ENCODE measurements at regions not wholly inside any gene's neighbourhood (a gene's known extent, or its start where the extent isn't known, plus 50 kb on each side); places are given as distances from the start of the nearest gene placed in this dataset.

GRCh38 chr3:174438501-174439145, 420.5 kb upstream of the NAALADL2 start:
- ChIA-PET CTCF (interaction anchor here (1.0 kb wide), 1 partner anchor 8 kb away, joined by 3 read pairs; no protein-coding TSS in a partner anchor), POLR2A (no interaction called here)
- H3K27ac ChIP-seq (ENCODE audit: extremely low read depth, low read depth, low read length), result no peak overlapping the region
- TF ChIP-seq ZNF791 (tag by site-specific recombination; IDR thresholded peaks at IDR 0.05) (no peak), TCF7L2 (IDR thresholded peaks at IDR 0.05; ENCODE audit: borderline replicate concordance, low read depth, low read length) (peak; percentile 44; the same call in 1 of the 2 replicates)
- H3K4me3 ChIP-seq (ENCODE audit: low read depth, low read length), result no peak overlapping the region
- H3K9me3 ChIP-seq (ENCODE audit: control insufficient read depth, insufficient read depth, low read depth, low read length), result no peaks in the 10 kb centered on the region
- H3K4me1 ChIP-seq (ENCODE audit: control insufficient read depth, insufficient read depth, low read length), result no peaks in the 10 kb centered on the region
- no peaks in the 10 kb centered on the region for H3K36me3 ChIP-seq (ENCODE audit: control insufficient read depth in 2 of 2, insufficient read depth in 1 of 2, low read length in 2 of 2)

DNA sequence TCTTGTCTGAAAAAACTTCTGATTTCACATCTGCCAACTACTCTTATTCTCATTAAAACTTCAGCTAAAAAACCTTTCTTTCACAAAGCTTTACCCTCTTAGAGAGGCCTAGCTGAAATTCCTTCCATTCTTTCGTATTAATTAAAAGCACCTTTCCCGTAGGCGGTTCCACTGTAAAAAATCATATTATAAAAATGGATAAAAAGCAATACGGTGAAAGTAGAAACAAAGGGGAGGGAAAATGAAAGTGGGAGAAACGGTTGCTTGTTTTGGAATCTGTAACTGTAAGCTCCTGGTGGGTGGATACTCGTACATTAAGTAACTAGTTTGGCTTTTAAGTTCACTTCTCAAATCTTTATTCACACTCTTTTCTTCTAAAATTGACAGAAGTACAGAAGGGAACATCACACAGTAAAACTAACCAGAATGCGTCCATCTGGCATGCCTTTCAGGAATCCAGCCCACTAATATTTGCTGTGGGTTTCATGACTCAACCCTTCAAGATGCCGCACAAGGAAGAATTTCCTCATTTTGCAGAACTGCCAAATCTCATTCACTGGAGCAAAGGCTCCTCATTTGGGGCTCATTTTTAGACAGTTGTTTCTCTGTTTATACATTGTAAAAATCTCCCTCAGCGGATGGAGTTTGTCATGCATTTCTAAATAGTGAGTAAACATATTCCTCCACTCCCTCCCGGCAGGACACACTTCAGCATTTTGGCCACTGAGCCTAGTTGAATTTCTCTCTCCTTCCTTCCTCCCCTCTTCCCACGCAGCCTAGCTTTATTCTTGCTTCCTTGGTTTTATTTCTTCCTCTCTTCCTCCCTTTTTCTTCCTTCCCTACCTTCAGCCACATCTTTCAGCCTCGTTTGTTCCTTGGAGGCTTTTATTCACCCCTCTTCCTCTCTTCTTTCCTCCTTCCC, 419.5 kb upstream of the NAALADL2 start:
- ChIA-PET CTCF (interaction anchor here (1.0 kb wide), 1 partner anchor 9 kb away, joined by 3 read pairs; no protein-coding TSS in a partner anchor), POLR2A (no interaction called here)
- Histone ChIP-seq H3K36me3 (ENCODE audit: control insufficient read depth in 2 of 2, insufficient read depth in 1 of 2, low read length in 2 of 2) (no peaks in the 10 kb centered on the region), H3K4me1 (ENCODE audit: control insufficient read depth, insufficient read depth, low read length) (no peaks in the 10 kb centered on the region), H3K9me3 (ENCODE audit: control insufficient read depth, insufficient read depth, low read depth, low read length) (no peaks in the 10 kb centered on the region), H3K4me3 (ENCODE audit: low read depth, low read length) (peak overlapping the region; percentile 82), H3K27ac (ENCODE audit: extremely low read depth, low read depth, low read length) (no peak overlapping the region)
- no peak for TF ChIP-seq ZNF488 (tag by site-specific recombination; IDR thresholded peaks at IDR 0.05)
- no peak for TF ChIP-seq ZNF324 (tag by site-specific recombination; IDR thresholded peaks at IDR 0.05)
- no peak for TF ChIP-seq TRIM28 (IDR thresholded peaks at IDR 0.05; ENCODE audit: borderline replicate concordance, low read length)
- peak; percentile 9; the same call in 1 of the 2 replicates for TF ChIP-seq MYNN (tag by site-specific recombination; IDR thresholded peaks at IDR 0.05; ENCODE audit: borderline replicate concordance)
- no peak for TF ChIP-seq ZNF658 (tag by site-specific recombination; IDR thresholded peaks at IDR 0.05)
- no peak for TF ChIP-seq ZNF114 (tag by site-specific recombination; IDR thresholded peaks at IDR 0.05)
- TF ChIP-seq, protein P1, sequence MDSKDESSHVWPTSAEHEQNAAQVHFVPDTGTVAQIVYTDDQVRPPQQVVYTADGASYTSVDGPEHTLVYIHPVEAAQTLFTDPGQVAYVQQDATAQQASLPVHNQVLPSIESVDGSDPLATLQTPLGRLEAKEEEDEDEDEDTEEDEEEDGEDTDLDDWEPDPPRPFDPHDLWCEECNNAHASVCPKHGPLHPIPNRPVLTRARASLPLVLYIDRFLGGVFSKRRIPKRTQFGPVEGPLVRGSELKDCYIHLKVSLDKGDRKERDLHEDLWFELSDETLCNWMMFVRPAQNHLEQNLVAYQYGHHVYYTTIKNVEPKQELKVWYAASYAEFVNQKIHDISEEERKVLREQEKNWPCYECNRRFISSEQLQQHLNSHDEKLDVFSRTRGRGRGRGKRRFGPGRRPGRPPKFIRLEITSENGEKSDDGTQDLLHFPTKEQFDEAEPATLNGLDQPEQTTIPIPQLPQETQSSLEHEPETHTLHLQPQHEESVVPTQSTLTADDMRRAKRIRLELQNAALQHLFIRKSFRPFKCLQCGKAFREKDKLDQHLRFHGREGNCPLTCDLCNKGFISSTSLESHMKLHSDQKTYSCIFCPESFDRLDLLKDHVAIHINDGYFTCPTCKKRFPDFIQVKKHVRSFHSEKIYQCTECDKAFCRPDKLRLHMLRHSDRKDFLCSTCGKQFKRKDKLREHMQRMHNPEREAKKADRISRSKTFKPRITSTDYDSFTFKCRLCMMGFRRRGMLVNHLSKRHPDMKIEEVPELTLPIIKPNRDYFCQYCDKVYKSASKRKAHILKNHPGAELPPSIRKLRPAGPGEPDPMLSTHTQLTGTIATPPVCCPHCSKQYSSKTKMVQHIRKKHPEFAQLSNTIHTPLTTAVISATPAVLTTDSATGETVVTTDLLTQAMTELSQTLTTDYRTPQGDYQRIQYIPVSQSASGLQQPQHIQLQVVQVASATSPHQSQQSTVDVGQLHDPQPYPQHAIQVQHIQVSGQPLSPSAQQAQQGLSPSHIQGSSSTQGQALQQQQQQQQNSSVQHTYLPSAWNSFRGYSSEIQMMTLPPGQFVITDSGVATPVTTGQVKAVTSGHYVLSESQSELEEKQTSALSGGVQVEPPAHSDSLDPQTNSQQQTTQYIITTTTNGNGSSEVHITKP (tag by site-specific recombination; IDR thresholded peaks at IDR 0.05), result peak; percentile 48
- TF ChIP-seq ZNF585B (tag by site-specific recombination; IDR thresholded peaks at IDR 0.05), result peak; percentile 37; the same call in 1 of the 2 replicates
- no peak for TF ChIP-seq ZNF529 (tag by site-specific recombination; IDR thresholded peaks at IDR 0.05; ENCODE audit: insufficient replicate concordance)
- TF ChIP-seq ZNF223 (tag by site-specific recombination; IDR thresholded peaks at IDR 0.05), result no peak
- no peak for TF ChIP-seq GFI1B (tag by site-specific recombination; IDR thresholded peaks at IDR 0.05)
- TF ChIP-seq ZBTB17 (tag by site-specific recombination; IDR thresholded peaks at IDR 0.05), result 0 out of 2 replicates have a peak, but pooled peaks have one; percentile 23
- TF ChIP-seq, protein P2, sequence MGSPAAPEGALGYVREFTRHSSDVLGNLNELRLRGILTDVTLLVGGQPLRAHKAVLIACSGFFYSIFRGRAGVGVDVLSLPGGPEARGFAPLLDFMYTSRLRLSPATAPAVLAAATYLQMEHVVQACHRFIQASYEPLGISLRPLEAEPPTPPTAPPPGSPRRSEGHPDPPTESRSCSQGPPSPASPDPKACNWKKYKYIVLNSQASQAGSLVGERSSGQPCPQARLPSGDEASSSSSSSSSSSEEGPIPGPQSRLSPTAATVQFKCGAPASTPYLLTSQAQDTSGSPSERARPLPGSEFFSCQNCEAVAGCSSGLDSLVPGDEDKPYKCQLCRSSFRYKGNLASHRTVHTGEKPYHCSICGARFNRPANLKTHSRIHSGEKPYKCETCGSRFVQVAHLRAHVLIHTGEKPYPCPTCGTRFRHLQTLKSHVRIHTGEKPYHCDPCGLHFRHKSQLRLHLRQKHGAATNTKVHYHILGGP (tag by site-specific recombination; IDR thresholded peaks at IDR 0.05), result no peak
- no peak for TF ChIP-seq ZNF544 (tag by site-specific recombination; IDR thresholded peaks at IDR 0.05)
- TF ChIP-seq ZNF571 (tag by site-specific recombination; IDR thresholded peaks at IDR 0.05), result no peak
- TF ChIP-seq ZFHX2 (tag by site-specific recombination; conservative IDR thresholded peaks at IDR 0.05), result peak; percentile 59
- TF ChIP-seq PRDM4 (tag by site-specific recombination; IDR thresholded peaks at IDR 0.05), result no peak
- TF ChIP-seq ZNF660 (tag by site-specific recombination; IDR thresholded peaks at IDR 0.05), result peak; percentile 31; the same call in 1 of the 2 replicates
- TF ChIP-seq ZNF2 (tag by site-specific recombination; IDR thresholded peaks at IDR 0.05), result no peak
- no peak for TF ChIP-seq OSR2 (tag by site-specific recombination; IDR thresholded peaks at IDR 0.05)
- no peak for TF ChIP-seq KLF16 (tag by site-specific recombination; IDR thresholded peaks at IDR 0.05)
- no peak for TF ChIP-seq ZNF302 (tag by site-specific recombination; IDR thresholded peaks at IDR 0.05; ENCODE audit: low read depth)
- TF ChIP-seq ZNF555 (tag by site-specific recombination; conservative IDR thresholded peaks at IDR 0.05), result no peak
- TF ChIP-seq YY2 (tag by site-specific recombination; IDR thresholded peaks at IDR 0.05), result no peak

Measured in HEK293 (cell line).